IgD-negative memory B cell (primary cell): ENCODE measurements at regions not wholly inside any gene's neighbourhood (a gene's known extent, or its start where the extent isn't known, plus 50 kb on each side); places are given as distances from the start of the nearest gene placed in this dataset.
A peak's percentile ranks its signal among the peaks of the same experiment; 100 is the strongest.

Experiments
- H3K27ac Mint-ChIP-seq, 3 donors: one replicate each; pipeline ENCODE4 v1.8.0; 2020 to 2022; ENCODE audit warnings: mild to moderate bottlenecking in 3 of 3, mixed read lengths in 3 of 3, moderate library complexity in 1 of 3
- H3K27me3 Mint-ChIP-seq: one replicate; pipeline ENCODE4 v1.8.0; 2021; ENCODE audit warnings: mixed read lengths
- H3K36me3 Mint-ChIP-seq: one replicate; pipeline ENCODE4 v1.8.0; 2020; ENCODE audit warnings: mild to moderate bottlenecking, mixed read lengths
- H3K4me1 Mint-ChIP-seq, 3 donors: one replicate each; pipeline ENCODE4 v1.8.0; 2020 to 2022; ENCODE audit warnings: mixed read lengths in 3 of 3, mild to moderate bottlenecking in 1 of 3
- H3K4me3 Mint-ChIP-seq, 4 donors: one replicate each; pipeline ENCODE4 v1.8.0; 2020 to 2022; ENCODE audit warnings: mild to moderate bottlenecking in 4 of 4, mixed read lengths in 4 of 4, moderate library complexity in 3 of 4
- H3K9me3 Mint-ChIP-seq, 3 donors: one replicate each; pipeline ENCODE4 v1.8.0; 2020 to 2021; ENCODE audit warnings: mixed read lengths in 3 of 3, mild to moderate bottlenecking in 1 of 3

DNA sequence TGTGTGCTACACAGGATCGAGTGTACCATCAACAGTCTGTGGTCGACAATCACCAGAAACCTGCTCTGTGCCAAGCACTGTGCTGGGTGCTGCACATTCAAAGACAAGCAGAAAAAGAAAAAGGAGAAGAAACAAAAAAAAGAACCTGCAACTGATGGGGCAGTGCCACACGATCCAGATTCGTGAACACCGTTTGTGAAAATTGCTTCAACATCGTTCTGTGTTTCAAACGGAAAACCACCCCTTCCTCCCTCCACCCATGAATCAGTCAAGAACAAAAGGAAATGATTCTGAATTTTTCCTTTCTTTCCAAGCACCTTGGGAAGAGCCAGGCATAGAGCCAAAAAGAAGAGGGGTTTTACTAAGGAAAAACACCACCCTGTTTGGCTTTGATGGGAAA is 129.2 kb upstream of the ARID1B start:
- Mint-ChIP-seq H3K27ac (no peak overlapping the region), H3K27me3 (no peaks in the 10 kb centered on the region), H3K4me3 (no peak overlapping the region)

DNA sequence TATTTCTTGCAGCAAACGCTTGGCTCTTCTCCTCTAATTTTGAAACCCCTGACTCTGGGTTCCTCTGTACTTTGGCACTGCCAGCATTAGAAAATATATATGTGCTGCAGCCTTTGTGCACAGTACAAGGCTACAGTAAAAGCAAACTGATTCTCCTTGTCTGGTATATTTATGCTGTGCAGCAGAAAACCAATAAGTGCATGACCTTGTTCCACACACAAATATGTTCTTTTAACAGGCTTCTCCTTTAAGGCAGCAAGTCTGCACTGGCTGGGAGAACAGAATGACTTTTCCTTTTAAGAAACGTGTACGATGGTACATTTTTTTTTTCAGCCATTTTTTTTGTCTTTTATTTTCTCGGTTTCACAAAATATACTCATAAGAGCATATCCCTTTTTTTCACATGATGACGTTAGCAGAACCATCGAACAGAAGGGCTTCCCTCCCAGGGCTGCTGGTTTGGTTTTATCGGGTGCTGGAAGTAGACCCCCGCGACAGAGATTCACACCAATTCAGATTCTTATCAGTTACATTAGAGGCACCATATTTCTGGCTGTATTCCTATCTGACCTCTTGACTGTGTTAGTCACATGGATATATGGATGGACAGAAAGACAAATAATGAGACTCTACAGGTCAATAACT is 129.9 kb upstream of the ARID1B start:
- no peaks in the 10 kb centered on the region for H3K9me3 Mint-ChIP-seq
- peak overlapping the region in 2 of 4 donors; percentile 38 to 45 for H3K4me3 Mint-ChIP-seq
- no peaks in the 10 kb centered on the region for H3K27me3 Mint-ChIP-seq
- H3K36me3 Mint-ChIP-seq, result peaks cover 3% of the 10 kb centered on the region
- H3K27ac Mint-ChIP-seq, result no peak overlapping the region
- peaks cover 11 to 19% (median 17%) of the 10 kb centered on the region in 3 donors for H3K4me1 Mint-ChIP-seq

More for the DNA sequence above, 129.2 kb upstream of the ARID1B start:
- Mint-ChIP-seq H3K4me1 (peaks cover 11 to 19% (median 17%) of the 10 kb centered on the region in 3 donors), H3K36me3 (peaks cover 3% of the 10 kb centered on the region), H3K9me3 (no peaks in the 10 kb centered on the region)

DNA sequence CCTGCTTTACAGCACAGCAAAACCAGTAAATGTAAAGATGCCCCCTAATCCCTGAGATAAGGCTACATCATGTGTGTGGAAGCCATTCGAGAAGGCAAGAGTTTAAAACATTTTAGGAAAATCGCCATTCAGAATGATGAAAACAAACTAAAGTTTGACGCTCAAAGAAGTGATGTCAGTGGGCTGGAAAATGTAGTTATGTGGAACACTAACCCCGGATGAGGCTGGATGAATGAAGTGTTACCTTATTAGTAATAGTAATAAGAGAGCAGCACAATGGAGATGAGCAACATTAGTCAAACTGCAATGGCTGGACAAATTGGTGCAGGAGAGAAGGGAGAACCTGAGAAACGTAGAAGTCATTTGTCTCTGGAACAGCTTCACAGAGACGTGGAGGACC is 130.7 kb upstream of the ARID1B start:
- H3K27me3 Mint-ChIP-seq, result no peaks in the 10 kb centered on the region
- peaks cover 11 to 19% (median 17%) of the 10 kb centered on the region in 3 donors for H3K4me1 Mint-ChIP-seq
- H3K9me3 Mint-ChIP-seq, result no peaks in the 10 kb centered on the region
- H3K27ac Mint-ChIP-seq, result no peak overlapping the region
- H3K4me3 Mint-ChIP-seq, result peak overlapping the region in 1 of 4 donors; percentile 39
- peaks cover 3% of the 10 kb centered on the region for H3K36me3 Mint-ChIP-seq

DNA sequence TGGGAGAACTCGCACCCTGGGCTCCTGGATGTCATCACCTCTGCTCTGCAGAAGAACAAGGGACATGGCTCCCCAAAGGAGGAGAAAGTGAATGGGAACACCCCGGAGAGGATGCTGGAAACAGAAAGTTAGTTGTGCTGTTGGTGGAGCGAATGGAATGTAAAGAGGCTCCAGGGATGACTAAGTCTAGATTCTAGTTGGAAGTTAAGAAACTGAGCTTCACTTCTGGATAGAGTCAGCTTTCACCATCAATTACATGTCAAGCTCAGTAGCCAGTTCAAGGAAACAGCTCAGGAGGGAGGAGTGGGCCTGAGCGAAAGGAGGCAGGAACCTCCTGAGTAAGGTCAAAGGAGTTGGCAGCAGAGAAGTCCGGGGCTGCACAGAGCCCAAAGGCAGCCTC is 132.1 kb upstream of the ARID1B start:
- Mint-ChIP-seq H3K4me1 (peaks cover 11 to 19% (median 17%) of the 10 kb centered on the region in 3 donors), H3K36me3 (peaks cover 3% of the 10 kb centered on the region), H3K27ac (no peak overlapping the region), H3K27me3 (no peaks in the 10 kb centered on the region), H3K4me3 (no peak overlapping the region), H3K9me3 (no peaks in the 10 kb centered on the region)

DNA sequence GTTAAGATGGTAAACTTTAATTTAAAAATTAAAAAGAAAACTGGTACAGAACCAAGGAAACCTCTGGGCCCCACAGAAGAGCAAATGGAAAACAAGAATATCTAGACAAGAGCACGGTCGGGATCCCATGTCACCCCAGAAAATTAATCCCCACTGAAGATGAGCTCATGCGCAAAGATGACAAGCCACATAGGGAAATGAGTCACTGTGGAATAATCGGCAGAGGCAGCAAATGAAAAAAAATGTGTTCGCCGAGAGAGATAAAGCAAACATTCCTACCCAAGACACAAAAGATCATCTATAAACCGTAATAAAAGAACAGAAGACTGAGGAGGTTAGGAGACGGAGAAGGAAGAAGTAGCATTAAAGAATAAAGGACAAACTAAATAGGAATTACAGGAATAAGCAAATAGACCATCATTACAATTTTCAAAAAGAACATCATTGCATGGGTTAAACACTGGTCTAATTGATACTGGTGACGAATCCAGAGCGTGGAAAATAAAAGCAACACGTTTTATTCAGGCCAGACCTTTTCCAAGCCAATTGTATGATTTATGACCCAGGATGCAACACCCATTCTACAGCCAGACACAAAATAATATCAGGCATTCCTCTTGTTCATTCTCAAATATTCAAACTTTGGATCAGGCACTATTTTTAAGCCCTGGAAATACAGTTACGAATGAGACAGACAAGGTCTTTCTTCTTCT is 138.0 kb upstream of the ARID1B start:
- Mint-ChIP-seq H3K9me3 (no peaks in the 10 kb centered on the region), H3K4me1 (peaks cover 27 to 42% (median 42%) of the 10 kb centered on the region in 3 donors), H3K27ac (peak overlapping the region in 1 of 3 donors; percentile 15), H3K36me3 (no peaks in the 10 kb centered on the region), H3K4me3 (no peak overlapping the region), H3K27me3 (no peaks in the 10 kb centered on the region)

DNA sequence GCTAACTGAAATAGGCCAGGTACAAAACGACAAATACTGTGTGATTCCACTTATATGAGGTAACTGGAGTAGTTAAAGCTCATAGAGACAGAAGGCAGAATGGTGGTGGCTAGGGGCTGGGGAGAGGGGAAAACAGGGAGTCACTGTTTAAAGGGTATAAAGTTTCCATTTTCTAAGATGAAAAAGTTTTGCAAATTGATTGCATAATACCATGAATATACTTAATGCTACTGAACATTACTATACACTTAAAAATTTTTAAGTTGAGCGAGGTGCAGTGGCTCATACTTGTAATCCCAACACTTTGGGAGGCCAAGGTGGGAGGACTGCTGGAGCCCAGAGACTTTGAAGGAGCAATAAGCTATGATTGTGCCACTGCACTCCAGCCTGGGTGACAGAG is 138.6 kb upstream of the ARID1B start:
- H3K27ac Mint-ChIP-seq, result peak overlapping the region in 2 of 3 donors; percentile 73 to 97
- no peaks in the 10 kb centered on the region for H3K27me3 Mint-ChIP-seq
- no peaks in the 10 kb centered on the region for H3K36me3 Mint-ChIP-seq
- no peaks in the 10 kb centered on the region for H3K9me3 Mint-ChIP-seq
- peaks cover 27 to 47% (median 46%) of the 10 kb centered on the region in 3 donors for H3K4me1 Mint-ChIP-seq
- H3K4me3 Mint-ChIP-seq, result no peak overlapping the region

DNA sequence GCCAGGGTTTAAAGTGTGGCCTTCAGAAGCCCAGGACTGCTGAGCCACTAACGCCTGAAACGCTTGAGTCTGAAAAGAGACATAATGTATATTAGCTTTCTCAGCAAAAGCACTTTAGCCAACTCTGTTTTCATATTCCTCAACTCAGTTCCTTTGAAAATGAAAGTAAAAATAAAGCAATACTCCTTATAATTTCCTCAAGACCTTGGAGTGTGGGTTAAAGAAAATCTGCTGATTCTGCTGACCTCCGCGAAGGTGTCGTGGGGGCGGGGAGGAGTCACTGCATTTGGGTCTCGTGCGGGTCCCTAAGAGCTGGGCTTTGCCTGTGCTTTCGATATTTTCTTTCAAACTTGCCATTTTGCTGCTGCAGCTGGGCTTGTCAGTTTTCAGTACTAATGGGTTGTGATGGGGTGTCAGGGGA is 142.2 kb upstream of the ARID1B start:
- Mint-ChIP-seq H3K36me3 (no peaks in the 10 kb centered on the region), H3K4me1 (peaks cover 27 to 46% (median 40%) of the 10 kb centered on the region in 3 donors), H3K27ac (peak overlapping the region; percentile 78 to 97 (median 85)), H3K27me3 (no peaks in the 10 kb centered on the region), H3K4me3 (peak overlapping the region; percentile 64 to 95 (median 83)), H3K9me3 (peaks cover 0 to 3% (median 0%) of the 10 kb centered on the region in 3 donors)

DNA sequence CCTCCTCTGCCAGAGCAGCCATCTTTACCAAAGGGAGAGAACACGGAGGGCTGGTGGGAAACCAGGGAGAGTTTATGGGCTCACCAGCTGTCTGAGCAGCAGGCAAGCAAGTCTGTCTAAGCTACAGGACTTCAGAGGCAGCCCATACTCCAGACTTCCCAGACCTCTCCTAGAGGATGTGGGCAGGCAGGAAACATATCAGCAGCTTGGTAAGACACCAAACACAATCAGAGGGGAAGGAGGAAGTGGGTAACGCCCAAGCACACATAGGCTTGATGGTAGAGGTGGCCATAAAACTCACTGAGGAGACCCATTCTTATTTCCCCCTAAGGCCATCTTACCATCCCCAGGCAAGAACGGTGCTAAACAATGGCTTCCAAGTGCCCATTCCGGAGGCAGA is 143.1 kb upstream of the ARID1B start:
- H3K4me1 Mint-ChIP-seq, result peaks cover 26 to 46% (median 40%) of the 10 kb centered on the region in 3 donors
- H3K27me3 Mint-ChIP-seq, result no peaks in the 10 kb centered on the region
- H3K36me3 Mint-ChIP-seq, result no peaks in the 10 kb centered on the region
- peak overlapping the region in 2 of 4 donors; percentile 70 to 83 for H3K4me3 Mint-ChIP-seq
- H3K9me3 Mint-ChIP-seq, result peaks cover 0 to 3% (median 0%) of the 10 kb centered on the region in 3 donors
- peak overlapping the region in 1 of 3 donors; percentile 70 for H3K27ac Mint-ChIP-seq

DNA sequence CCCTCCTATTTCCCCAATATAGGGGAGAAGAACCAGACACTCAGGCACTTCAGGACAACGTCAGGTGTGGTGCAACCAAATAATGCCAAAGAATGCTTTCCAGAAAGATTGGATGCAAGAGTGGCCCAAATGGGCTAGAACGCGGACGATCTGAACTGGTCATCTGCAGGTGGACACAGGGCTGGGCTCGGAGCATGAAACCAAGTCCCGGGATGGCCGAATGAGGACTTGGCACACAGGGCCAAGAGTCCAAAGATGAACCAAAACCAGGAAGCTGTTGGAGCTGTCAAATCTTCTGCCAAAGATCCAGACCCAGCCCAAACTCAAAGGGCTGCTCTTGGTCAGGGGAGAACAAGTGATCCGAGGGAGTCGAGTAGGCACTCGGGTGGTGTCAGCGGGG is 143.9 kb upstream of the ARID1B start:
- no peaks in the 10 kb centered on the region for H3K27me3 Mint-ChIP-seq
- peak overlapping the region; percentile 19 to 77 (median 50) for H3K27ac Mint-ChIP-seq
- H3K36me3 Mint-ChIP-seq, result no peaks in the 10 kb centered on the region
- peaks cover 0 to 3% (median 0%) of the 10 kb centered on the region in 3 donors for H3K9me3 Mint-ChIP-seq
- H3K4me3 Mint-ChIP-seq, result peak overlapping the region in 1 of 4 donors; percentile 84
- H3K4me1 Mint-ChIP-seq, result peaks cover 25 to 43% (median 40%) of the 10 kb centered on the region in 3 donors

DNA sequence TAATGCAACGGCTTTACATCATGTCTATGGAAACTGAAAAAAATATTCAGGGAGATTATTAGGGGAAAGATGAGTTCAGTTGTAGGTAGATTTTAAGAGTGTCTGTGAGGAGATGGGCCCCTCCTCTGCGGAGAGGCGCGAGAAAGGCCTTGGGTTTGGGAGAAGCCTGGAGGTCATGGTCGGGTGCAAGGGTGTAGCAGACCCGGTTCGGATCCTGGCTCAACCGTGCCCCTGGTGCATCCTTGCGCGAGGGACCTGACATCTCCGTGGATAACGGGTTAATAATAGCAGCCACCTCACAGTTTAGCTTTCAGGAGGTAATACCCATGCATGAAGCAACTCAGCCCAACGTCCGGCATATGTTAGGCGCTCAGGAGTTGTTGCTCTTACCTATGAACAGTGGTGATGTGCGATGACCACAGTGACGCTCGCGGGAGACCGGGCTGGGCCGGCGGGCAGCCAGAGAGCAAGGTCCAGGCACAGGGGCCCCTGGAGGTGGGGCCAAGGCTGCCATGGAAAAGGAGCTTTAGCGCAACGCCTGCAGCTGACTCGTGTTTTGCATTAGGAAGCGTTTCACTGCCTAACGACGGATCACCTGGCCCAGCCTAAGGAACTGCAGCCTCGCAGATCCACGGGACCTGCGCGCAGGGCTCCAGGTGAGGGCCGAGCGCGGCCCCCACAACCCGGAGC is 146.4 kb upstream of the ARID1B start:
- Mint-ChIP-seq H3K27ac (no peak overlapping the region), H3K36me3 (peaks cover 4% of the 10 kb centered on the region), H3K4me1 (peaks cover 6 to 23% (median 20%) of the 10 kb centered on the region in 3 donors), H3K4me3 (no peak overlapping the region), H3K27me3 (no peaks in the 10 kb centered on the region), H3K9me3 (peaks cover 0 to 3% (median 0%) of the 10 kb centered on the region in 3 donors)

DNA sequence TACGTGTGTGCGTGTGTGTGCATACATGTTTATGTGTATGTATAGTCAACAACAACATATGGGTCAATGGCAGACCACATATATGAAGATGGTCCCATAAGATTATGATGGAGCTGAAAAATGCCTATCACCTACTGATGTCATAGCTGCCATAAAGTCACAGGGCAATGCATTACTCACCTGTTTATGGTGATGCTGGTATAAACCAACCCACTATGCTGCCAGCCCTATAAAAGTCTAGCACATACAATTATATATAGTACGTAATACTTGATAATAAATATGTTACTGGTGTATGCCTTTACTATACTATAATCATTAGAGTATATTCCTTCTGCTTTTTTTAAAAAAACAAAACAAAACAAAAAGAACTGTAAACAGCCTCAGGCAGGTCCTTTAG is 148.4 kb upstream of the ARID1B start:
- H3K27me3 Mint-ChIP-seq, result no peaks in the 10 kb centered on the region
- no peak overlapping the region for H3K4me3 Mint-ChIP-seq
- H3K9me3 Mint-ChIP-seq, result peaks cover 0 to 3% (median 0%) of the 10 kb centered on the region in 3 donors
- H3K36me3 Mint-ChIP-seq, result peaks cover 4% of the 10 kb centered on the region
- H3K27ac Mint-ChIP-seq, result no peak overlapping the region
- H3K4me1 Mint-ChIP-seq, result peaks cover 0 to 4% (median under 1%) of the 10 kb centered on the region in 3 donors

DNA sequence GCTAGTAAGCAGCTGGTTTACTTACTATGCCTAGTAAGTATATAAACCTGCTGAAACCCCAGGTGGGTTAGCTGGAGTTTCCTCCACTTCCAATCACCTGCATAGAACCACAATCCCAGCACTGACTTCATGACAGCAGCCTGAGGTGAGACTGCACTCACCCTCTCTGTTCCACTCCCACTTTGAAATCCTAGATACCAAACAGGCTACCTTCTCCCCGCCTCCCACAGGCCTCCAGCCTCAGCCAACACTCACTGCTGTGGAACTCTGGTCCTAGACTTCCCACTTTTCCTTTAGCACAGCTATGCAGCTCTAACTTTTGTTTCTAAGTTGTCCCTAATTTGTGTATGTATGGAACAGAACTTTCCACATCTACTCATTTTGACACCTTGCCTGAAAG is 149.7 kb upstream of the ARID1B start:
- Mint-ChIP-seq H3K4me1 (peaks cover 0 to under 1% (median 0%) of the 10 kb centered on the region in 3 donors), H3K27ac (no peak overlapping the region), H3K9me3 (peaks cover 0 to 1% (median 0%) of the 10 kb centered on the region in 3 donors), H3K36me3 (peaks cover 4% of the 10 kb centered on the region), H3K4me3 (no peak overlapping the region), H3K27me3 (no peaks in the 10 kb centered on the region)

DNA sequence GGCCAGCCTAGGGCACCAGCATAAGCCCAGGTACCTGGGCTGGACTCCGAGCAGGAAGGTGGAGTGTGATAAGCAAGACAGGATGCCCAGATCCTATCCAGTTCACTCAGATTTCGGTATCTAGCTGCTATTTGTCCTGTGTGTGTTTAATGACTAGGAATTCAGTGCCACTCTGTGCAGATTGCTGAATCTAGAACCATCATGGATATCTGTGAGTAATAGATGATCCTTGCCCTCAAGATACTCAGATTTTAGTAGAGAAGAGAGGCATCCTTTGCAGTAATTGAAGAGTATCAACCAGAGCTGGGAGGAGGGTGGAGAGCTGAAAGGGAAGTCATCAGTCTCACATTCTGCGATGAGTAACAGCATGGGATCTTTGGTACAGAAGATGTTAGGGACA is 155.0 kb upstream of the ARID1B start:
- Mint-ChIP-seq H3K27ac (no peak overlapping the region), H3K4me3 (no peak overlapping the region), H3K9me3 (no peaks in the 10 kb centered on the region), H3K27me3 (no peaks in the 10 kb centered on the region), H3K36me3 (peaks cover 5% of the 10 kb centered on the region), H3K4me1 (peaks cover 0 to 7% (median 0%) of the 10 kb centered on the region in 3 donors)

DNA sequence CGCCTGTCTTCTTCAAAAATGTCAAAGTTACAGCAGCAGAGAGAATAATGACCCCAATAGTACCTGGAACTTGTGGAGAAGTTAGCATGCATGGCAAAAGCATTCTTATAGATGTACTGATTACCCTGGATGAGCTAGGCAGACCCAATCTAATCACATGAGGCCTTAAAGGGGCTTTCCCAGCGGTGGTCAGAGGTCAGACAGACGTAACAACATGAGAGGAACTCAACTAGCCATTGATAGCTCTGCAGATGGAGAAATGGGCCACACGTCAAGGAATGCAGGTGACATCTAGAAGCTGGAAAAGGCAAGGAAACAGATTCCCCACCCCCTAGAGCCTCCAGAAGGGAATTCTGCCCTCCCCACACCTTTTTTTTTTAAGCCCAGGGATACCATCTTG is 156.8 kb upstream of the ARID1B start:
- Mint-ChIP-seq H3K27me3 (no peaks in the 10 kb centered on the region), H3K4me3 (no peak overlapping the region), H3K4me1 (peaks cover 0 to 7% (median 0%) of the 10 kb centered on the region in 3 donors), H3K27ac (no peak overlapping the region), H3K9me3 (peaks cover 0 to under 1% (median 0%) of the 10 kb centered on the region in 3 donors), H3K36me3 (peaks cover 1% of the 10 kb centered on the region)

DNA sequence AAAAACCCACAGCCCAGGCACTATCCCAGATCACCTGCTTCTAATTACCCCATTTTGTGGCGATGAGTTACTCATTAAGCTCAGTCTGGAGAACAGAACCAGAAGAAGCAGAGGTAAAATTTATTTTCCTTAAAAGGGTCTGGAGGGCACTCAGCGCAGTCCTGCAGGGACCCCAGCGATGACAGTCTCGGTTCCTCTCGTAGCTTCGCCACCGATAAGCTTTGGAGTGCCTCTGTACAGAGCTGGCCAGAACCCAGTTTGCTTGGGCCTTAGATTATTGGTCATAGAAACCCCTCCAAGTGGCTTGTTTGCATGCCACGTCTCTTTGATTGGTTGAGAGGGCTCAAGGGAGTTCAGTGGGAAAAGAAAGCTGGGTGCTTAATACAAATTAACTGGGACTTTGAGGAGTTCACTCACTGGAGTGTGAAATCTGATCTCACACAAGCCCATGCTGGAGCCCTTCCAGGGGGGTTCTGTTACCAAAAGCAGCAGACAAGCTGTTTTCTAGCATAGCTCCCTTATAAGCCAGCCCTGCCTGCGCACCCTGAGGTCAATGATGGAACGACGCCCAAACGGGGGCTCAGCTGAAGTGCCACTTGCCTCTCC is 158.5 kb upstream of the ARID1B start:
- peaks cover 0 to 10% (median 2%) of the 10 kb centered on the region in 3 donors for H3K9me3 Mint-ChIP-seq
- H3K4me3 Mint-ChIP-seq, result no peak overlapping the region

More for the DNA sequence above, 158.5 kb upstream of the ARID1B start:
- Mint-ChIP-seq H3K36me3 (peaks cover 4% of the 10 kb centered on the region), H3K4me1 (peaks cover 0 to 7% (median 0%) of the 10 kb centered on the region in 3 donors), H3K27me3 (no peaks in the 10 kb centered on the region), H3K27ac (no peak overlapping the region)
